Activated CD4-positive, alpha-beta T cell treated with anti-CD3 and anti-CD28 coated beads for 36 hours (primary cell): ENCODE measurements at regions not wholly inside any gene's neighbourhood (a gene's known extent, or its start where the extent isn't known, plus 50 kb on each side); places are given as distances from the start of the nearest gene placed in this dataset.

Experiments
- ATAC-seq: fragments of 200-7000 bp; cut with Tn5 transposase; one replicate; pipeline ENCODE4 v1.10.0; 2021; ENCODE audit warnings: mild to moderate bottlenecking, moderate library complexity
- CTCF ChIA-PET: fragments of 350-600 bp; sonication (Branson Sonifier 250); formaldehyde crosslinking; loops from one replicate; lab custom pipeline; 2021; ENCODE audit warnings: antibody characterized with exemption; lab: Charles Lee
- POLR2A ChIA-PET: fragments of 350-600 bp; sonication (Branson Sonifier 250); formaldehyde crosslinking; loops from one replicate; lab custom pipeline; 2021; ENCODE audit warnings: antibody characterized with exemption, inconsistent platforms; lab: Charles Lee
- DNase-seq: peaks from one replicate; pipeline ENCODE4 v3.0.0-alpha.2; 2020
- H3K27ac Mint-ChIP-seq: one replicate; pipeline ENCODE4 v1.8.0; 2021; ENCODE audit warnings: mixed read lengths
- H3K27me3 Mint-ChIP-seq: one replicate; pipeline ENCODE4 v1.8.0; 2021; ENCODE audit warnings: mixed read lengths
- H3K36me3 Mint-ChIP-seq: one replicate; pipeline ENCODE4 v1.8.0; 2021; ENCODE audit warnings: low read depth, mixed read lengths
- H3K4me1 Mint-ChIP-seq: one replicate; pipeline ENCODE4 v1.8.0; 2021; ENCODE audit warnings: mixed read lengths
- H3K4me3 Mint-ChIP-seq: one replicate; pipeline ENCODE4 v1.8.0; 2021; ENCODE audit warnings: mild to moderate bottlenecking, moderate library complexity, mixed read lengths
- H3K9me3 Mint-ChIP-seq: one replicate; pipeline ENCODE4 v1.8.0; 2021; ENCODE audit warnings: low read depth, mixed read lengths
- intact Hi-C, 2 experiments: fragments of 100-400 bp; cut with DNase I in 1 of 2; cut with micrococcal nuclease in 1 of 2; formaldehyde crosslinking; loops; one replicate each; pipeline versions ENCODE4 v1.14.2 to v1.15.1; 2022 to 2024; cut with DNase I, micrococcal nuclease

DNA sequence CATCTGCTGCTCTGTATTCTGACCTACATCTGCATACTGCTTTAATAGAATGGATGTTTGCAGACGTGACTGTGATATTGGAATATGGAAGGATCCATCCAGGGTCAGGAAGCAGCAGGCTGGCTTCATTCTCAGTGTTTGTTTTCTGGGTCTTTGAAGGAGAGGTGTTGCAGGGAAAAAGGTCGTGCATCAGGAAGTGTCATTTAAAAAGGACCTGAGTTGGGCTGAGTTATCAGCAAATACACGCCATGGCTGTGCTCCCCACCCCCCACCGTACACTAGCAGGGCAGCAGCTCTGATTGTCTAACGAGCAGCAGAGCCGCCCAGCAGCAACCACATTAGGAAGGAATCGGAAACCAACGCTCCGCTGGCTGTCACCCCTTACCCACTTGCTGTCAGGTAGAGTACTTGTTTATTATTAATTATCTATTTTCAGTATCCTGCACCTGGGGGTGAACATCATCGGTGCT, 63.1 kb upstream of the STEAP1B start:
- H3K27ac Mint-ChIP-seq = peak overlapping the region; percentile 32
- CTCF ChIA-PET = interaction anchor here (0.5 to 13.8 kb wide), 11 partner anchors 9 to 492 kb away, joined by 3 to 311 read pairs (median 6); partner anchors contain the start of gene IL6
- no peak for ATAC-seq

DNA sequence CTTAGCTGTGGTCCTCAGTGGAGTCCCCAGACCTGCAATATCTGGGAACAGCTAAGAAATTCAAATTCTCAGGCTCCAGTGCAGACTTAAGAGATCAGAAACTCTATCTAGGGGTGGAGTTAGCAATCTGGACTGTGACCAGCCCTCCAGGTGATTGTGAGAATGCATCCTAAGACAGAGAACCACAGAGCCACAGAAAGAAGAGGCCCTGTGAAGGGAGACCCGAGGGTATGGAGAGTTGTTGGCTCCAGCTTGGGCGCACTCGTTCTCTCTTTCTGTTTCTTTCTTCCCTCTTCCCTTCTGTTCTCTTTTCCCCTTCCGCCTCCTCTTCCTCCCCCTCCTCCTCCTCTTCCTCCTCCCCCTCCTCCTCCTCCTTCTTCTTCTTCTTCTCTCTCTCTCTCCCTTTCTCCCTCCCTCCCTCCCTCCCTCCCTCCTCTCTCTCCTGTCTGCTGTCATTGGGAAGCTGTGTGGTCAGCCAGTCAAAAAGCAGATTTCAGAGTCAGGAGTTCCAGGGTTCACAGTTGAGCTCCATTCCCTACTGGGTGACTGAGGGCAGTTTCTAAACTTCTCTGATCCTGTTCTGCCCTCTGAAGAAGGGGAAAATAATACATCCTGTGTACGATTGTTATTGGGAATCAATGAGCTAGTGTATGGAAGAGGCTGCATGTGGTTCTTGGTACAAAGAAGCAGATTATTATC, 62.1 kb upstream of the STEAP1B start:
- no peak overlapping the region for H3K27ac Mint-ChIP-seq
- no peaks in the 10 kb centered on the region for H3K36me3 Mint-ChIP-seq
- H3K9me3 Mint-ChIP-seq = no peaks in the 10 kb centered on the region
- ATAC-seq (peak; percentile 34), DNase-seq (peak; percentile 33)
- no peak overlapping the region for H3K4me3 Mint-ChIP-seq
- POLR2A ChIA-PET = no interaction called here
- peaks cover 27% of the 10 kb centered on the region for H3K27me3 Mint-ChIP-seq
- CTCF ChIA-PET = interaction anchor here (0.5 to 13.8 kb wide), 16 partner anchors 14 to 1219 kb away, joined by 3 to 311 read pairs (median 4); partner anchors contain the start of gene IL6
- intact Hi-C loops = loop anchor here (1.0 to 10.0 kb wide), 5 partner anchors 79 to 303 kb away; no protein-coding TSS in a partner anchor
- H3K4me1 Mint-ChIP-seq = peaks cover 50% of the 10 kb centered on the region

More for the DNA sequence above, 63.1 kb upstream of the STEAP1B start:
- peaks cover 37% of the 10 kb centered on the region for H3K27me3 Mint-ChIP-seq
- no peak overlapping the region for H3K4me3 Mint-ChIP-seq
- H3K4me1 Mint-ChIP-seq = peaks cover 50% of the 10 kb centered on the region
- intact Hi-C loops = loop anchor here (2.0 to 10.0 kb wide), 4 partner anchors 78 to 302 kb away; no protein-coding TSS in a partner anchor
- no peaks in the 10 kb centered on the region for H3K9me3 Mint-ChIP-seq
- H3K36me3 Mint-ChIP-seq = no peaks in the 10 kb centered on the region
- no peak for DNase-seq
- POLR2A ChIA-PET = no interaction called here

DNA sequence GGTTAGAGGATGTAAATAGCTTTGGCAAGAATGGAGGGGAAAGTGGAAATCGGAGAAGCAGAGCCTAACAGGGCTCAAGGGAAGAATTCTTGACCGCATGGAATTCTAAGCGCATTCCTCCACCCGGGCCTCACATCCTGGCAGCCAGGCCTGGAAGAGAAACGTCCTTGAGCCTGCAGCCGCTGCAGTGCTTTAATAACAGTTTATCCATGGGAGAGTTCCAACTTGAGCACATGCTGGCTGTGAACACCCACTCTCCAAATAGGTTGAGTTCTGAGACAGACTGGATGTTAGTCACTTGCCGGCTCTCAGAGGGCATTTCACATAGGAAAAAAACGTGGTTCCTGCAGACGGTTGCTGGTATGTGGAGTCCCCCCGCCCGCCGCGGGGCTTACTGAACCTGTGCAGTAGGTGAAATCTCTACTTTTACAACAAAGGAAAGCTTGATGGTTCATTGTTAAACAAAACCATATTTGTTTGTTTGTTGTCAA, 61.4 kb upstream of the STEAP1B start:
- no peaks in the 10 kb centered on the region for H3K36me3 Mint-ChIP-seq
- intact Hi-C loops = loop anchor here (5.0 to 10.0 kb wide), 2 partner anchors 116 to 303 kb away; no protein-coding TSS in a partner anchor
- H3K9me3 Mint-ChIP-seq = no peaks in the 10 kb centered on the region
- peaks cover 50% of the 10 kb centered on the region for H3K4me1 Mint-ChIP-seq
- ChIA-PET POLR2A (no interaction called here), CTCF (interaction anchor here (0.6 to 13.8 kb wide), 23 partner anchors 8 to 1219 kb away, joined by 3 to 311 read pairs (median 6); partner anchors contain the start of gene IL6)
- DNase-seq (no peak), ATAC-seq (no peak)
- H3K27ac Mint-ChIP-seq = no peak overlapping the region
- H3K4me3 Mint-ChIP-seq = no peak overlapping the region
- peaks cover 26% of the 10 kb centered on the region for H3K27me3 Mint-ChIP-seq

DNA sequence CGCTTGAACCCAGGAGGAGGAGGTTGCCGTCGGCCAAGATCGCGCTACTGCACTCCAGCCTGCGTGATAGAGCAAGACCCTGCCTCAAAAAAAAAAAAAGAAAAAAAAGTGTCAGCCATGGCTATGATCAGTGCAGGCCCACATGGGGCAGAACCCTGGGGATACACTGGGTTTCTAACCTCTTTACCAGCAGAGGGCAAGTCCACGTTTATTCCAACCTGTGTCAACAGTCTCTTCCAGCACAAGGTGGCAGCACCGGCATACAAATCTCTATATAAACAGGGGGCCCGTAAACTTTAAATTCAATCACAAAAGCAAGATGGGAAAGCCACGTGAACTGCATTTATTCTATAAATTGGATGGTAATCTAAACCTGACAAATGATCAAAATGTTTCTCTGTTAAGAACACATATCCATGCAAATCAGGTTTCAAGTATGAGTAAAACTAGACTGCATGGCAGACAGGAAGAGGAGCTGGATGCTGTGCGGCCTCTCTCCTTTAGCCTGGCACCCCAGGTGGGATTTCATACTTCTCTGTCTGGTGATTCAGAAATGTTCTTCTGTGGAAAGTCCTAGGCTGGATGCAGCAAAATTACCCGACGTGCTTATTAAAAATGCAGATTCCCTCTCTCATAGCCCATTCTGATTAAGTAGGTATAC, 60.0 kb upstream of the STEAP1B start:
- Mint-ChIP-seq H3K36me3 (no peaks in the 10 kb centered on the region), H3K27me3 (peaks cover 16% of the 10 kb centered on the region), H3K27ac (no peak overlapping the region), H3K4me1 (peaks cover 37% of the 10 kb centered on the region), H3K9me3 (no peaks in the 10 kb centered on the region), H3K4me3 (no peak overlapping the region)
- DNase-seq = peak; percentile 82
- intact Hi-C loops = loop anchor here (1.0 to 10.0 kb wide), 5 partner anchors 117 to 495 kb away; no protein-coding TSS in a partner anchor
- POLR2A ChIA-PET = no interaction called here
- CTCF ChIA-PET = interaction anchor here (0.5 to 13.8 kb wide), 45 partner anchors 9 to 501 kb away, joined by 3 to 311 read pairs (median 4); partner anchors contain the start of gene IL6
- ATAC-seq = peak; percentile 65

DNA sequence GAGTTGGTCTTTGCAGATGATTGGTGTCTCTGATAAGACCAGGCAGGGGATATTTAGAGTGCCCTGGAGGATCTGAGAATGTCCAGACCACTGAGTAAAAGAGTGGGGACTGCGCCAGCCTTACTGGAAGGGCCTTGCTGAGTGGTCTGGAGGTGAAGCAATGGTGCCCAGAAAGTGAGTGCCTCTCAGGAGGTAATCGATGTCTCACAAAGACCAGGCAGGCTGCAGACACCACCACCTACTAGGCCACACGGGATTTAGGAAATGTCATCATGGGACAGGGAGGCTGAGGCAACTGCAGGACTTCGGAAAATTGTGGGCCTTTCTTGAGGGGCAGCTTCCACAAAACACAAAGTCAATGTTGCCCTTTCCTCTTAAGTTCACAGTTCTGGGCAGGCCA, 57.2 kb upstream of the STEAP1B start:
- CTCF ChIA-PET = interaction anchor here (1.0 to 13.8 kb wide), 4 partner anchors 168 to 498 kb away, joined by 3 to 311 read pairs (median 54); partner anchors contain the start of gene IL6
- intact Hi-C loops = no loop called here

DNA sequence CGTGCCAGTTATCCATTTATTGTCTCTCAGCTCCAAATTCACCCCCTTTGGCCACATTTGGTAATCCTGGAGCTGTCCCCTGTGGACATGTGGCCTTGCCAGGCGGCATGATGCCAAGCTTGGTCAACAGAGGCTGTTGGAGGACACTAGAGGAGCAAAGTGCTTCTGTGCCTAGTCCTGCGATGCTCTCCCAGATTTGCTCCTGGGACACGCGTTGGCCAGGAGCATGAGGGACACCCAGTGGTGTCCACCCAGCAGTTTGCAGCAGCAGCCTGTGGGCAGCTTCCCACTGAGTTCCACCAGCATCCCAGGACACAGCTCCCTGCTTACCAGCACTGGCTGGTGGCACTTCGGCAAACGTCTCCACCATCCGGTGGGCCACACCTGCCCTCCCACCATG, 55.5 kb upstream of the STEAP1B start:
- H3K27me3 Mint-ChIP-seq = peaks cover 23% of the 10 kb centered on the region
- H3K36me3 Mint-ChIP-seq = no peaks in the 10 kb centered on the region
- intact Hi-C loops = no loop called here
- no peak for DNase-seq
- ChIA-PET CTCF (interaction anchor here (0.7 to 13.8 kb wide), 6 partner anchors 8 to 648 kb away, joined by 3 to 311 read pairs (median 3); partner anchors contain the start of gene IL6), POLR2A (no interaction called here)
- no peak overlapping the region for H3K27ac Mint-ChIP-seq
- H3K4me1 Mint-ChIP-seq = peaks cover 4% of the 10 kb centered on the region
- no peaks in the 10 kb centered on the region for H3K9me3 Mint-ChIP-seq
- ATAC-seq = no peak
- no peak overlapping the region for H3K4me3 Mint-ChIP-seq

More for the DNA sequence above, 57.2 kb upstream of the STEAP1B start:
- POLR2A ChIA-PET = no interaction called here
- Mint-ChIP-seq H3K36me3 (no peaks in the 10 kb centered on the region), H3K4me3 (no peak overlapping the region), H3K27me3 (peaks cover 10% of the 10 kb centered on the region), H3K9me3 (no peaks in the 10 kb centered on the region), H3K4me1 (peaks cover 10% of the 10 kb centered on the region), H3K27ac (no peak overlapping the region)
- no peak for ATAC-seq
- DNase-seq = no peak

DNA sequence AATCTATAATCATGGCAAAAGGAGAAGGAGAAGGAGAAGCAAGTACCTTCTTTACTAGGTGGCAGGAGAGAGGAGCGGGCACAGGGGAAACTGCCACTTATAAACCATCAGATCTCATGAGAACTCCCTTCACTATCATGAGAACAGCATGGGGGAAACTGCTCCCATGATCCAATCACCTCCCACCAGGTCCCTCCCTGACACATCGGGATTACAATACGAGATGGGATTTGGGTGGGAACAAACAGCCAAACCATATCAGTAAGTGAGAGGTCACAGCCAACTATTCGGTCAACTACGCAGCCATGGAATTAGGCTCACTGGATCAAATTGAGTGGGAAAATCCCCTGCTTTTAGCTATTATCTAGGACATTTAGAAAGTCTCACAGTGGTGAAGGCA, 54.2 kb upstream of the STEAP1B start:
- POLR2A ChIA-PET = no interaction called here
- peaks cover 35% of the 10 kb centered on the region for H3K27me3 Mint-ChIP-seq
- intact Hi-C loops = no loop called here
- ATAC-seq (no peak), DNase-seq (no peak)
- no peaks in the 10 kb centered on the region for H3K9me3 Mint-ChIP-seq
- CTCF ChIA-PET = interaction anchor here (0.6 to 13.8 kb wide), 6 partner anchors 10 to 384 kb away, joined by 3 to 311 read pairs (median 3); partner anchors contain the start of gene IL6
- peaks cover 9% of the 10 kb centered on the region for H3K4me1 Mint-ChIP-seq
- H3K4me3 Mint-ChIP-seq = no peak overlapping the region
- no peaks in the 10 kb centered on the region for H3K36me3 Mint-ChIP-seq
- no peak overlapping the region for H3K27ac Mint-ChIP-seq

DNA sequence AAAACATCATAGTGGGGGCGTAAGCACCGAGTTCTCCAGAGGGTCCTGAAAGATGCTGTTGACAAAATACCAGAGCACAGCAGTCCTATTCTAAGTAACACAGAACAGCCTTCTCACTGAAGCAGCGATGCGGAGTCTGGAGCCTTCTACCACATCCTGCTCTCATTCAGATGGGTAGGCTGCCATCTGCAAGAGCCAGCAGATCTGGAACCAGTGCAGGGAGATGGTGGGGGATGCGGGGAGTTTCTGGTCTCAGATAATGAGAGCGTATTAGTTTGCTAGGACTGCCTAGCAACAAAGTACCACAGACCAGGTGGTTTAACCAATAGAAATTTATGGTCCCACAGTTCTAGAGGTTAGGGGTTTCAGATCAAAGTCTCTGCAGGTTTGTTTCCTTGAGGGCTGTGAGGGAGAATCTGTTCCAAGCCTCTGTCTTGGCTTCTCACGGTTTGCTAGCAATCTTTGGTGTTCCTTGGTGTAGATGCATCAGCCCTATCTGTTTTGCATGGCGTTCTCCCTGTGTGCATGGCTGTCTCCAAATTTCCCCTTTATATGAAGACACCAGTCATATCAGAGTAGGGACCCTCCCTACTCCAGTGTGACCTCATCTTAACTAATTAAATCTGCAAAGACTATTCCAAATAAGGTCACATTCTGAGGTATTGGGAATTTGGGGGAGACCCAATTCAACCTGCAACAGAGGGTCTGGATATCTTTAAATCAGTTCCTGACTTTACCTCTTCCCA, 52.0 kb upstream of the STEAP1B start:
- Mint-ChIP-seq H3K36me3 (no peaks in the 10 kb centered on the region), H3K4me3 (no peak overlapping the region), H3K27me3 (peaks cover 43% of the 10 kb centered on the region), H3K9me3 (no peaks in the 10 kb centered on the region), H3K27ac (no peak overlapping the region), H3K4me1 (peaks cover 9% of the 10 kb centered on the region)
- ATAC-seq (no peak), DNase-seq (no peak)
- CTCF ChIA-PET = interaction anchor here (13.8 kb wide), 1 partner anchor 173 kb away, joined by 311 read pairs; the partner anchor contains the start of gene IL6
- intact Hi-C loops = no loop called here
- POLR2A ChIA-PET = no interaction called here

DNA sequence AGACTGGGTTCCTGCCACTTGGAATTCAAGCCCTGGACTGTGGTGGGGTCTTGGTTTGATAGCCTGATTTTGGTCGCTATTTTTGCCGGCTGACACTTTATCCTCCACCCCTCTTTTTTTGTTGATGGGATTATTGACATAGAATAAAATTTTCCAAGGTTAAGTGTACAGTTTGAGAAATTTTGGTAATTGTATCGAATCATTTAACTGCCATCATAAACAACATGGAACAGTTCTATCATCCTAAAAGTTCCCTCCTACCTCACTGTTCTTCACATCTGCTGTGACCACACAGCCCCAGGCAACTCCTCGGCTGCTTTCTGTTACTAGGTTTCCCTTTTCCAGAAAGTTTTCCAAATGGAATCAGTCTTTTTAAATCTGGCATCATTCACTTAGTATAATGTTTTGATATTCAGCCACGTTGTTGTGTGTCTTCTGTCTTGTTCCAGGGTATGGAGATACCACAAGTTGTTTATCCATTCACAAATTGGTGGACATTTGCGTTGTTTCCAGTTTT, 50.6 kb upstream of the STEAP1B start:
- H3K27me3 Mint-ChIP-seq = peaks cover 50% of the 10 kb centered on the region
- no peaks in the 10 kb centered on the region for H3K9me3 Mint-ChIP-seq
- no peak overlapping the region for H3K4me3 Mint-ChIP-seq
- no peak for DNase-seq
- H3K4me1 Mint-ChIP-seq = peaks cover 9% of the 10 kb centered on the region
- ChIA-PET CTCF (no interaction called here), POLR2A (no interaction called here)
- H3K27ac Mint-ChIP-seq = no peak overlapping the region
- no peak for ATAC-seq
- no peaks in the 10 kb centered on the region for H3K36me3 Mint-ChIP-seq
- intact Hi-C loops = loop anchor here in 1 of 2 experiments (1.0 kb wide), 1 partner anchor 8 kb away; no protein-coding TSS in a partner anchor

DNA sequence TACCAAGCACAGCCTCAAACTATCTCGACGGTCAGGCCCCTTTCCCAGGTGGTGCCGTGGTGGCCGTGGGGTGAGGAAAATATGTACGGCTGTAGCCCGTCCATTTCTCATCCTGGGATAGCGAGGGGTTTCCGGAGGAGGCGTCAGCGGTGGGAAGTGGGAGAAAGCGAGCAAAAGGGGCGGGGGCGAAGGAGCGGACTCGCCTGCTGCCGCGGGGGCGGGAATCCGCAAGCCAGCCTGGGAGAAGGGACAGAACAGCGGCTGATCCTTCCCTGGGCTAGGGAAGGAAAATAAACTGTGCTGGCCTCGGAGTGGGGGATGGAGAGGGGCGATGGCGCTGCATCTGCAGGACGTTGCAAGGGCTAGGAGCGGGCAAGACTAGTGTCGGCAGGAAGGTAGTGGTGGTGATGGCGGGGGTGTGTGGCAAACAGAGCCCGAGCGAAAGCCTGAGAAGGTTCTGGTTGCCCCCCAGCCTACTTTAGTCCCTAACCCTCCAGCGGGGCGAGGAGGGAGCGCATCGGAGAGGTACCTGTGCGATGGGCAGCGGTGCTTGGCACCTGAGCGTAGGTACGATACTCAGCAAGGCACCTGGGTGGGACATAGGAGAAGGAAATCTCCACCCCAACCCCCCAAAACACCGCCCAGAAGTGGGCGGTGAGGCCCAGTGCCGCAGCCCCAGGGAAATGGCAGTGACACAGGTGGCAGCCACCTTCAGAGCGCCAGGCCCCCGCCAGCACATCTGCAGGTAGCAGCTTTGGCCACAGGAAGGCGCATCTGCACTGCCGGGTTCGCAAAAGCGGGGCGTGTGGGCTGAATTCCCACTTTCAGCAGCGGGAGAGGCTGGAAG, 49.9 kb upstream of the STEAP1B start:
- POLR2A ChIA-PET = no interaction called here
- peak; percentile 61 for ATAC-seq
- no peaks in the 10 kb centered on the region for H3K36me3 Mint-ChIP-seq
- H3K4me3 Mint-ChIP-seq = peak overlapping the region; percentile 45
- CTCF ChIA-PET = interaction anchor here (0.9 kb wide), 1 partner anchor 232 kb away, joined by 4 read pairs; no protein-coding TSS in a partner anchor
- no peaks in the 10 kb centered on the region for H3K9me3 Mint-ChIP-seq
- H3K4me1 Mint-ChIP-seq = peaks cover 9% of the 10 kb centered on the region
- peaks cover 53% of the 10 kb centered on the region for H3K27me3 Mint-ChIP-seq
- intact Hi-C loops = loop anchor here in 1 of 2 experiments (1.0 kb wide), 1 partner anchor 8 kb away; no protein-coding TSS in a partner anchor
- H3K27ac Mint-ChIP-seq = no peak overlapping the region
- peak; percentile 65 for DNase-seq
